Activated naive CD4-positive, alpha-beta T cell treated with anti-CD3 and anti-CD28 coated beads, Interleukin-2, amount 50 U/mL, for 16 hours (primary cell): ENCODE measurements at regions not wholly inside any gene's neighbourhood (a gene's known extent, or its start where the extent isn't known, plus 50 kb on each side); places are given as distances from the start of the nearest gene placed in this dataset.
"Not testable (repeated sequence)": the region's sequence is repeated elsewhere in the genome, so short reads cannot be mapped to it uniquely, and the experiment has no call there.

Experiments used
- DNase-seq: peaks from one replicate; pipeline ENCODE4 v3.0.0-alpha.2; 2020

GRCh38 chr21:34276711-34277425, 86.9 kb upstream of the KCNE2 start:
- no peak for DNase-seq

- DNase-seq: no peak
These were observed 85.4 kb upstream of the KCNE2 start for GRCh38 chr21:34278451-34278850.

DNA sequence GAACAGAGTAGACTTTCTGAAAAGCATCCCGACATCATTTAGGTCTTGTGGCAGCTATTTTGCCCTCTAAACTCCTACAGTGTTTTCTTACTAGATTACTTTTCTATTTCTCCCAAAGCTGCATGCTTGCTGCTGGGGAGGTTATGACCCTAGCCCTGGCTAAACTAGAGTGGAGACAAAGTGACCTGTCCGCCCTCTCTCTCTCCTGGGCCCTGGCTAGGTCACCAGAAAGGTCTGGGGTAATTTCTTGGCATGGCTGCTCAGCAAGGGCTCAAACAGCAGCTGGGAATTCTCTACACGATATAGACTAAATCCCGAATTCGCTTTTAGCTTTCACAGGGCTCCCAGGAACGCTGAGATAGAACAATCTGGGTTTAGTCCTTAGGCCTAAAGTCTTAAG, 84.5 kb upstream of the KCNE2 start:
- no peak for DNase-seq

DNA sequence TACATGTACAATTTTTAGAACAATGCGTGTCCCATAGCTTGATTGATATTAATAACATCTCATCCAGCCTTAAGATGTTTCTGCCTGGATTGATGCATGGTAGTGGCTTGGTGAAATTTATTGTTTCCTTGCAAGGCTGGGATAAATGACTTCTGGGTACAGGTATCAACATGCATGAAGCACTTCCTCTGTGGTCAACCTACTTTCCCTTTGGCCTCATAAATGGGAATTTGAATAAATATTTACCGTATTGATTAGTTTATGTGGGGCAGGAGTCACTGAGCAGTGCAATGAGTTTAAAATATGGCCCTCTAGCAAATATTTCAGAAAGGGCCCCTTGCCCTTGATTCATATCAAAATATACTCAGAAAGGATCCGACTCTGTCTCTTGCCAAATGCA, 83.9 kb upstream of the KCNE2 start:
- no peak for DNase-seq

GRCh38 chr21:34280389-34280795, 83.4 kb upstream of the KCNE2 start:
- no peak for DNase-seq

DNA sequence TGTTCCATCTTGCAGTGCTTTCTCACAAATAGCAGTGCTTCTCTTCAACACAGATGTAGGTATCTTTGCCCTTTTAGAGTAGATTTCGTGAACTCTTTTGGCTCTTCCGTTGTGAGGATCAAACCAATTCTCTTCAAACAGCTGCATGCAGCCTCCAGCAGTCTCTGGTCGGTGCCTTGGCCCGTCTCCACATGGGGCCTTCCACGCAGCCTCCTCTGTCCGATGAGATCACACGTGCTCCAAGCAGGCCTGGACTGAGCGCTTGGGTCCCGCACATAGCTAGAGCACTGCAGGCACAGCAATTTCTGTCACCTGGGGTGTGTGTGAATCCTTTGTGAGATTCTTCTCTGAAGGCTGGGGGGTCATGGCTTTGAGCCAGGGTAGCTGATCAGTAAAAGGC, 82.8 kb upstream of the KCNE2 start:
- no peak for DNase-seq

DNA sequence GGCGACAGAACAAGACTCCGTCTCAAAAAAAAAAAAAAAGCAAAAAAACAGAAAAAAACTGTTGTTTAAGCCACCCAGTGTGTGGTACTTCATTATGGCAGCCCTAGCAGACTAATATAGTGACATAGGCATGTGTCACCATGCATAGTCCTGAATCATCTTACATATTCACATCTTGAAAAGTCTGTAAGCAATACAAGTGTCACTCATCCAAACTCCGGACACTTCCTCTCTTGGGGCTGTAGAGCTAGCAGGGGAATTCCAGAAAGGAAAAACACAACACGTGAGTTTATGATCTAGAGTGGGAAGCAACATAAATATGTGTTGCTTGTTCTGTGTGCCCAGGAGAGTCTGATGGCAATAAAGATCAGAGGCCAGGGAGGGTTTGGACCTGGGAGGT, 81.6 kb upstream of the KCNE2 start:
- DNase-seq: no peak

DNA sequence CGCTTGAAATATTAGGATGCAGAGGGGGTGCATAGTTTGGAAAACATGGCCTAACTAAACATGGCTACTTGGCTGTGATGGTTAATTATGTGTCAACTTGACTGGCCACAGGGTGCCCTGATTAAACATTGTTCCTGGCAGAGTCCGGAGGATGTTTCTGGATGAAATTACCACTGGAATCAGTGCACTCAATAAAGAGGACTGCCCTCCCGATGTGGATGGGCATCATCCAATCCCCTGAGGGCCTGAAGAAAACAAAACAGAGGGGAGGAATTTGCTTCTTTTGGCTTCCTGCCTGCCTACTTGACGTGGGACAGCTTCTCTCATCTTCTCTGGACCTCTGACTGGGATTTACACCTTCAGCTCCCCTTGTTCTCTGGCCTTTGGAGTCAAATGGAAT, 79.1 kb upstream of the KCNE2 start:
- no peak for DNase-seq

DNA sequence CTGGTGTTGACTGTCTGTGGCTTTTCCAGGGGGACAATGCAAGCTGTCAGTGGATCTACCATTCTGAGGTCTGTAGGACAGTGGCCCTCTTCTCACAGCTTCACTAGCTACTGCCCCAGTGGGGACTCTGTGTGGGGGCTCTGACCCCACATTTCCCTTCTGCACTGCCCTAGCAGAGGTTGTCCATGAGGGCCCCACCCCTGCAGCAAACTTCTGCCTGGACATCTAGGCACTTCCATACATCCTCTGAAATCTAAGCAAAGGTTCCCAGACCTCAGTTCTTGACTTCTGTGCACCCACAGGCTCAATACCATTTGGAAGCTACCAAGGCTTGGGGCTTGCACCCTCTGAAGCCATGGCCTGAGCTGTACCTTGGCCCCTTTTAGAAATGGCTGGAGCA, 75.8 kb upstream of the KCNE2 start:
- not testable (repeated sequence) for DNase-seq

DNA sequence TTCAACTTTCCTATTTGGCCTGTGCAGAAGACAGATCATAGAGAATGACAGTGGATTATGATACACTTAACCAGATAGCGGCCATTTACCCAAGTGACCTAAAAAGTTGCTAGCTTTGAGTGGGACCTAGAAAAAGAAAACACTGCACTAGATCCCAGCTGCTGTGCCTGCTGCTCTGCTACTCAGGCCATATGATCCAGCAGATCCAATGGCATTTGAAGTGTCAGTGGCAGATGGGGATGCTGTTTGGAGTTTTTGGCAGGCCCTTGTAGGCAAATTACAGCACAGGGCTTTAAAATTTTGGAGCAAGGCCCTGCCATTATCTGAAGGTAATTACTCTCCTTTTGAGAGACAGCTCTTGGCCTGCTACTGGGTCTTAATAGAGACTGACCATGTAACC, 74.0 kb upstream of the KCNE2 start:
- no peak for DNase-seq

GRCh38 chr21:34296878-34297277, 66.9 kb upstream of the KCNE2 start:
- DNase-seq: no peak

- DNase-seq: no peak
These were observed 65.2 kb upstream of the KCNE2 start for GRCh38 chr21:34298534-34299167.

DNA sequence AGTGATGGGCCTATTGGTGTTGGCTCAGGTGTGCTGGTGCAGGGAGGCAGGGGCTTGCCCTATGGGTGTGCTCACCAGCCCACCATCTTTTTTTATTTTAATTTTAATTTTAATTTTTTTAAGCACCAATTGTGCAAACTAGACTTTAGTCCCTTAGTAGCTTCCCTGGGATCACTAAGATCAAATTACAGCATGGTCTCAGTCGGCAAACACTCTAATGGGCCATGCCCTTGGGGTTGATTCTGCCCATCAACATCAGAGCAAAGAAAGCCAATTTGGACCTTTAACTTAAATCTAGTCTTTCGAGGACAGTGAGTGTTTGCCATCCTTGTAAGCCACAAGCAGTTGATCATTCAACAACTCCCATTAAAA, 64.7 kb upstream of the KCNE2 start:
- no peak for DNase-seq

- no peak for DNase-seq
These were observed 61.3 kb upstream of the KCNE2 start for GRCh38 chr21:34302521-34302920.

GRCh38 chr21:34305605-34306604, 57.9 kb upstream of the KCNE2 start:
- DNase-seq: no peak

GRCh38 chr21:34307991-34308532, 55.7 kb upstream of the KCNE2 start:
- DNase-seq: no peak

DNA sequence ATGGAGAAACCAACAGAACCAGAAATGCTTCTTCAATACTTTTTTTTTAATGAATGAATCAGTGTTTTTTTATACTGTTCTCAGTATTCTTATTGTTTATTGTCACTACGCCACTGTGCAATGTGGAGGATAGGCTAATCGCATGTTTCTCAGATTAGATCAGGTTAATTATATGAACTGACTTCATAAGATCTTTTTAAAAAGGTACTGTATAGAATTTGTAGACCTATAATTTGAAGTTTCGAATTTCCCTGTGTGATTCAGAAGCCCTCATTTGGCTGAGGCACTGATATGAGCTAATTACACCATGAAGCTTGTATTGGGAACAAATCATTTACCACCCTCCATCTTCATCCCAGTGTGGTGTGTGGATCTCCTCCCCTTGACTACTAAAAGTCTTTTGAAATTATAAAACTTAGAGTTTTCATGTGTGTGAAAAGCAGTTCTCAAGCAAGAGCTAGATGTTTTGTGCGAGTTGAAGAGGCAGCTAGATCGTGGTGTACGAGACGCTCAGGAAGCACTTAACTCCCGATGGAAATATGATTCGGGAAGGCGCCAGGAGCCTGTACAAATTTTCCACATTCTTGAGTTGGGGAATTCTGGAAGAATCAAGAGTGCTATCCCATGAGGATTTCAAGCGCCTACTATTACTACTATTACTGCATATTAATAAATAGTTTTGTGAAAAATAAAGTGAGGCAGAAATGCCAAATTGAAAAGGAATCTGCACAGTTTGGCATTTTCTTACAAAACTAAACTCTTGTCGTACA, 52.1 kb upstream of the KCNE2 start:
- DNase-seq: no peak

GRCh38 chr21:34313116-34313515, 50.7 kb upstream of the KCNE2 start:
- no peak for DNase-seq
